ENCODE measurements at regions not wholly inside any gene's neighbourhood (a gene's known extent, or its start where the extent isn't known, plus 50 kb on each side); places are given as distances from the start of the nearest gene placed in this dataset.

- H3K79me2 ChIP-seq (ENCODE audit: control insufficient read depth, low read length): no peaks in the 10 kb centered on the region
- H3K27ac ChIP-seq (ENCODE audit: low read depth, low read length): no peak overlapping the region
- no peaks in the 10 kb centered on the region for H3K27me3 ChIP-seq (ENCODE audit: control insufficient read depth, low read length)
- no peaks in the 10 kb centered on the region for H3K9me3 ChIP-seq (ENCODE audit: control insufficient read depth, insufficient read depth, low read length)
- H3K4me2 ChIP-seq (ENCODE audit: low read length): no peak overlapping the region
- no peaks in the 10 kb centered on the region for H3K36me3 ChIP-seq (ENCODE audit: control insufficient read depth, low read length)
- no peaks in the 10 kb centered on the region for H4K20me1 ChIP-seq (ENCODE audit: control insufficient read depth, insufficient read depth, low read depth, low read length)
- TF ChIP-seq, protein P1, sequence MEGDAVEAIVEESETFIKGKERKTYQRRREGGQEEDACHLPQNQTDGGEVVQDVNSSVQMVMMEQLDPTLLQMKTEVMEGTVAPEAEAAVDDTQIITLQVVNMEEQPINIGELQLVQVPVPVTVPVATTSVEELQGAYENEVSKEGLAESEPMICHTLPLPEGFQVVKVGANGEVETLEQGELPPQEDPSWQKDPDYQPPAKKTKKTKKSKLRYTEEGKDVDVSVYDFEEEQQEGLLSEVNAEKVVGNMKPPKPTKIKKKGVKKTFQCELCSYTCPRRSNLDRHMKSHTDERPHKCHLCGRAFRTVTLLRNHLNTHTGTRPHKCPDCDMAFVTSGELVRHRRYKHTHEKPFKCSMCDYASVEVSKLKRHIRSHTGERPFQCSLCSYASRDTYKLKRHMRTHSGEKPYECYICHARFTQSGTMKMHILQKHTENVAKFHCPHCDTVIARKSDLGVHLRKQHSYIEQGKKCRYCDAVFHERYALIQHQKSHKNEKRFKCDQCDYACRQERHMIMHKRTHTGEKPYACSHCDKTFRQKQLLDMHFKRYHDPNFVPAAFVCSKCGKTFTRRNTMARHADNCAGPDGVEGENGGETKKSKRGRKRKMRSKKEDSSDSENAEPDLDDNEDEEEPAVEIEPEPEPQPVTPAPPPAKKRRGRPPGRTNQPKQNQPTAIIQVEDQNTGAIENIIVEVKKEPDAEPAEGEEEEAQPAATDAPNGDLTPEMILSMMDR (IDR thresholded peaks at IDR 0.05; ENCODE audit: low read depth, low read length, poor library complexity, severe bottlenecking): no peak
- no peak for TF ChIP-seq EZH2phosphoT487 (IDR thresholded peaks at IDR 0.05; ENCODE audit: borderline replicate concordance, low read length)
- no peaks in the 10 kb centered on the region for H3K9me2 ChIP-seq (replicated peaks; ENCODE audit: control insufficient read depth, low read length)
- no peaks in the 10 kb centered on the region for H3K4me1 ChIP-seq (ENCODE audit: control insufficient read depth, low read length)
- H3F3A ChIP-seq (ENCODE audit: control insufficient read depth, insufficient read depth): no peaks in the 10 kb centered on the region
- no peak overlapping the region for H3K4me3 ChIP-seq (ENCODE audit: low read length)
Measured at GRCh38 chr5:8693341-8693844, 824.4 kb downstream of the MTRR start.

DNA sequence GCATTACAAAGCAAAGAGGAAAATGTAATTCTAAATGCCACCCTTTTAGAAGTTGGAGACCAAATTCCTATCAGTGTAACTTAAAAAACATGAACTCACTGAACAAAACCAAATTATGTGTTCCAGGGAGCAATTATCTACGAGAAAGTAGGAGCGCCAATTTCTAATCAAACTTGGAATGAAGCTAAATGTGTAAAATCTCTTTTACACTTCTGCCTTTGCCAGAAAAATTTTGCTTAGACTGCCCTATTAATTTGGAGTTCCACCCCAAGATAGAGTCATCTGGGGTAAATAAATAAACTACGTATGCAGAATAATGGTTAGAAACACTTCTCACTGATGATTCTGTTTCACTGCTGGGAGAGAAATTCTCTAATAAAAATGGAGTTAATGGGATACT is 825.6 kb downstream of the MTRR start:
- H3K4me1 ChIP-seq (ENCODE audit: control insufficient read depth, low read length): no peaks in the 10 kb centered on the region
- TF ChIP-seq, protein P1 (IDR thresholded peaks at IDR 0.05; ENCODE audit: low read depth, low read length, poor library complexity, severe bottlenecking): no peak
- no peak for TF ChIP-seq EZH2phosphoT487 (IDR thresholded peaks at IDR 0.05; ENCODE audit: borderline replicate concordance, low read length)

DNA sequence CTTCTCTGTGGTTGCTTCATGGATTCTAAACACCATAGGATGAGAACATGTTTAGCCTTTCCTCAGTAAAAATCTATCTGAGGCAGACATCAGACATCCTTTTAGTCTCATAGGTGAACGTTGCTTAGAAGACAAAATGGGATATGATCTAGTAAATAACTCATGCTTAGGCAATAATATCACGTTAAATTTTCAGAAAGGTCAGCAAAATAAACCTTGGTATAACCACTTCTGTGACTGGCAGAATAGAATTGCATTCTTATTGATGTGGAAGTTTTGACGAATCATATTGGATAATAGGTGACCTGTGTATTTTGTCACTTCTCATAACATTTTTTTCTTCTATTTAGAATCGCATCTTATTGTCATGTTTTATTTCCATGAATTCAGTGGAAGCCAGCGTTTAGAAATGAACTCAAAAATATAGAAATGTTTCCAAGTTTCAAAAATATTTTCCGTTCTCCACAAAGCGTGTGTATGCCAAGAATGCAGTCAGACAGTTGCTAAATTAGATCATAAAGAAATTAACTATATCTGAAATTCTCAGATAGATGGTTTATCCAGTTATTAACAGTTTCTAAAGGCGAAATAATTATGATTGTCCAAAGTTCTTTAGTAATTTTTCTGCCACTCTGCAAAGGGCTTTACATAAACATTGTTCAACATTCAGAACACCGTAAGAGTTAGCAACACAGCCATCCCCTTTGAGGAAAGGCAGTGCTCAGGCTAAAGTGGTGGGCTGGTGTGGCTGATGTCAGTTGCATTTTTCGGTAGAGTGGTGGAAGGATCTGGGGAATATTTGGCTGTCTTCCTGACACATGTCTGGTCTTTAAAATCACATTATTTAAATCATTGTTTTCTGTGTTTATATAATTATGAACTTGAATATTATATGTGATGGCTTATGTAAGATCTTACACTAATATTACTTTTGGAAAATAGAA is 827.2 kb downstream of the MTRR start:
- Histone ChIP-seq H3K4me1 (ENCODE audit: control insufficient read depth, low read length) (no peaks in the 10 kb centered on the region), H3K27me3 (ENCODE audit: control insufficient read depth, low read length) (no peaks in the 10 kb centered on the region), H3F3A (ENCODE audit: control insufficient read depth, insufficient read depth) (no peaks in the 10 kb centered on the region), H3K4me3 (ENCODE audit: low read length) (no peak overlapping the region), H3K9me3 (ENCODE audit: control insufficient read depth, insufficient read depth, low read length) (no peaks in the 10 kb centered on the region), H3K79me2 (ENCODE audit: control insufficient read depth, low read length) (no peaks in the 10 kb centered on the region), H3K36me3 (ENCODE audit: control insufficient read depth, low read length) (no peaks in the 10 kb centered on the region), H3K4me2 (ENCODE audit: low read length) (no peak overlapping the region), H4K20me1 (ENCODE audit: control insufficient read depth, insufficient read depth, low read depth, low read length) (no peaks in the 10 kb centered on the region), H3K27ac (ENCODE audit: low read depth, low read length) (no peak overlapping the region), H3K9me2 (replicated peaks; ENCODE audit: control insufficient read depth, low read length) (no peaks in the 10 kb centered on the region)
- TF ChIP-seq, protein P1 (IDR thresholded peaks at IDR 0.05; ENCODE audit: low read depth, low read length, poor library complexity, severe bottlenecking): no peak
- TF ChIP-seq EZH2phosphoT487 (IDR thresholded peaks at IDR 0.05; ENCODE audit: borderline replicate concordance, low read length): no peak

More for the DNA sequence above, 825.6 kb downstream of the MTRR start:
- Histone ChIP-seq H3K9me2 (replicated peaks; ENCODE audit: control insufficient read depth, low read length) (no peaks in the 10 kb centered on the region), H3K79me2 (ENCODE audit: control insufficient read depth, low read length) (no peaks in the 10 kb centered on the region), H3K27ac (ENCODE audit: low read depth, low read length) (no peak overlapping the region), H3K36me3 (ENCODE audit: control insufficient read depth, low read length) (no peaks in the 10 kb centered on the region), H3K4me2 (ENCODE audit: low read length) (no peak overlapping the region), H3K4me3 (ENCODE audit: low read length) (no peak overlapping the region), H4K20me1 (ENCODE audit: control insufficient read depth, insufficient read depth, low read depth, low read length) (no peaks in the 10 kb centered on the region), H3F3A (ENCODE audit: control insufficient read depth, insufficient read depth) (no peaks in the 10 kb centered on the region), H3K27me3 (ENCODE audit: control insufficient read depth, low read length) (no peaks in the 10 kb centered on the region), H3K9me3 (ENCODE audit: control insufficient read depth, insufficient read depth, low read length) (no peaks in the 10 kb centered on the region)
